Ishikawa (cell line): ENCODE measurements at regions not wholly inside any gene's neighbourhood (a gene's known extent, or its start where the extent isn't known, plus 50 kb on each side); places are given as distances from the start of the nearest gene placed in this dataset.

Source experiments
- CEBPB ChIP-seq: IDR thresholded peaks from 2 replicates; pipeline ENCODE4 v1.6.1; 2012
- CREB1 ChIP-seq: IDR thresholded peaks from 2 replicates; pipeline ENCODE4 v1.6.1; 2012; ENCODE audit warnings: low read depth
- EGR1 ChIP-seq: IDR thresholded peaks from 2 replicates; pipeline ENCODE4 v1.6.1; 2012
- EP300 ChIP-seq: IDR thresholded peaks from 2 replicates; pipeline ENCODE4 v1.6.1; 2012; ENCODE audit warnings: borderline replicate concordance
- FOXM1 ChIP-seq: IDR thresholded peaks from 2 replicates; pipeline ENCODE4 v1.6.1; 2012; ENCODE audit warnings: low read depth, borderline replicate concordance
- NFIC ChIP-seq: IDR thresholded peaks from 2 replicates; pipeline ENCODE4 v1.6.1; 2012
- RAD21 ChIP-seq: IDR thresholded peaks from 2 replicates; pipeline ENCODE4 v1.6.1; 2012; ENCODE audit warnings: low read depth
- REST ChIP-seq: IDR thresholded peaks from 2 replicates; pipeline ENCODE4 v1.6.1; 2012; ENCODE audit warnings: low read depth, mild to moderate bottlenecking
- TAF1 ChIP-seq: IDR thresholded peaks from 2 replicates; pipeline ENCODE4 v1.6.1; 2012; ENCODE audit warnings: low read depth, mild to moderate bottlenecking
- TCF12 ChIP-seq: IDR thresholded peaks from 2 replicates; pipeline ENCODE4 v1.6.1; 2012; ENCODE audit warnings: low read depth
- TEAD4 ChIP-seq: IDR thresholded peaks from 2 replicates; pipeline ENCODE4 v1.6.1; 2012
- USF1 ChIP-seq: IDR thresholded peaks from 2 replicates; pipeline ENCODE4 v1.6.1; 2012
- YY1 ChIP-seq: IDR thresholded peaks from 2 replicates; pipeline ENCODE4 v1.6.1; 2012; ENCODE audit warnings: low read depth
- ZBTB7A ChIP-seq: IDR thresholded peaks from 2 replicates; pipeline ENCODE4 v1.6.1; 2012; ENCODE audit warnings: low read depth
- TF ChIP-seq, protein P1 (sequence below): IDR thresholded peaks from 2 replicates; pipeline ENCODE4 v1.6.1; 2012

- TF ChIP-seq TAF1, result no peak
- no peak for TF ChIP-seq RAD21
- TF ChIP-seq EGR1, result no peak
- no peak for TF ChIP-seq ZBTB7A
- TF ChIP-seq NFIC, result no peak
Observed at GRCh38 chr20:11851646-11852045, 66.0 kb upstream of the BTBD3 start.

DNA sequence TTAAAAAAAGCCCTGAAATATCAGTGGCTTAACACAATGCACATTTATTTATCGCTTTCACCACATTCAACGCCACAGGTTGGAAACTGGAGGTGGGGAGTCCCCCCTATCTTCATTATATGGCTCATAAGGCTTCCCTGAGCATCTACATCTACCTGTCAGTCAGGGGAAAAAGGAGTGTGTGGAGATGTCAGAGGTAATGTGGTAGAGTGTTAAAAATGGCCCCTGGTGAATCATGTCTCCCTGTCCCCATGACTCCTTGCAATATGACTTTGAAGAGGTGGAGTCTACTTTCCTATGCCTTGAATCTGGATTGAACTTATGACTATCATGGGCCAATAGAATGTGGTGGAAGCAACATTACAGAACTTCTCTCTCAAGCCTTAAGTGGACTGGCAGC, 65.5 kb upstream of the BTBD3 start:
- no peak for TF ChIP-seq TAF1
- no peak for TF ChIP-seq EGR1
- no peak for TF ChIP-seq EP300
- no peak for TF ChIP-seq TCF12
- no peak for TF ChIP-seq RAD21
- no peak for TF ChIP-seq REST
- TF ChIP-seq, protein P1, sequence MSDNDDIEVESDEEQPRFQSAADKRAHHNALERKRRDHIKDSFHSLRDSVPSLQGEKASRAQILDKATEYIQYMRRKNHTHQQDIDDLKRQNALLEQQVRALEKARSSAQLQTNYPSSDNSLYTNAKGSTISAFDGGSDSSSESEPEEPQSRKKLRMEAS, result no peak
- no peak for TF ChIP-seq CREB1
- no peak for TF ChIP-seq USF1
- TF ChIP-seq FOXM1, result no peak
- TF ChIP-seq ZBTB7A, result no peak
- no peak for TF ChIP-seq NFIC
- TF ChIP-seq YY1, result no peak
- no peak for TF ChIP-seq CEBPB
- TF ChIP-seq TEAD4, result no peak

GRCh38 chr20:11852811-11853210, 64.9 kb upstream of the BTBD3 start:
- TF ChIP-seq TEAD4, result peak; percentile 65
- TF ChIP-seq ZBTB7A, result no peak

DNA sequence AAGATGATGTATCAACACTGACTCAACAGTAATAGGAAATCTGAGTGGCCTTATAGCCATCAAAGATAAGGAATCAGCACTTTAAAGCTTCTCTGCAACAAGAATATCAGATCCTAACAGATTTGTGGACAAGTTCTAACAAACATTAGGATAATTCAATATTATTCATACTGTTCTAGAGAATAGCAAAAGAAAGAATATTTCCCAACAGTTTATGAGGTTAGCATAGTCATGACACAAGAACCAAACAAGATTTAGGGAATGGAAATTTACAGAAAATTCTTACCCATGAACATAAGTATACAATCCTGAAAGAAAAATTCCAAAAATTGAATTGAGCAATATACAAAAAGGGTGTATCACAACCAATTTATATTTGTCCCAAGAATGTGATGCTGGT, 64.3 kb upstream of the BTBD3 start:
- TF ChIP-seq TAF1 (no peak), YY1 (no peak), FOXM1 (no peak), ZBTB7A (no peak), NFIC (no peak), CEBPB (no peak), TEAD4 (no peak), RAD21 (no peak), EP300 (no peak), CREB1 (no peak), EGR1 (no peak), TCF12 (no peak), USF1 (no peak), REST (no peak)
- TF ChIP-seq, protein P1, result no peak

DNA sequence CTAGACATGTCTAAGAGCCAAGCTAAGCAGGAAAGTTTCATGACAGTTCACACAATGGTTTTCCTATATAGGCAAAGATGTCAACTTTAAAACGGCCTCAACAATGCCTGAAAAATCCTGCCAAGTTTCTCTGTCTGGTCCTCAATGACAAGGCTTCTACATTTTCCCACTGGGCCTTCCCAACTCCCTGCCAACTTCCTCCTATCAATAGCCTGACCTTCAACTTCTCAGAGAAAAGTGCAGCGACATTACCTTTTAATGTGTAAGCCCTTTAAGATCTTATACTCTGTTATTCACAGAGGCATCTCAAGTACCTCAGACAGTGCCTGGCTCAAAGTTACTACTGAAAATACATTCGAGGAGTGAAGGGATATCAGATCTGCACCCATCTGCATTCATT, 56.2 kb upstream of the BTBD3 start:
- TF ChIP-seq TEAD4 (no peak), ZBTB7A (no peak), RAD21 (no peak), CREB1 (no peak), EP300 (no peak), NFIC (no peak), CEBPB (no peak), EGR1 (no peak), TCF12 (no peak), TAF1 (no peak), FOXM1 (no peak), USF1 (no peak), REST (no peak), YY1 (no peak)
- TF ChIP-seq, protein P1, result no peak
